ENCODE measurements at regions not wholly inside any gene's neighbourhood (a gene's known extent, or its start where the extent isn't known, plus 50 kb on each side); places are given as distances from the start of the nearest gene placed in this dataset.
"Not testable (repeated sequence)": the region's sequence is repeated elsewhere in the genome, so short reads cannot be mapped to it uniquely, and the experiment has no call there.

DNA sequence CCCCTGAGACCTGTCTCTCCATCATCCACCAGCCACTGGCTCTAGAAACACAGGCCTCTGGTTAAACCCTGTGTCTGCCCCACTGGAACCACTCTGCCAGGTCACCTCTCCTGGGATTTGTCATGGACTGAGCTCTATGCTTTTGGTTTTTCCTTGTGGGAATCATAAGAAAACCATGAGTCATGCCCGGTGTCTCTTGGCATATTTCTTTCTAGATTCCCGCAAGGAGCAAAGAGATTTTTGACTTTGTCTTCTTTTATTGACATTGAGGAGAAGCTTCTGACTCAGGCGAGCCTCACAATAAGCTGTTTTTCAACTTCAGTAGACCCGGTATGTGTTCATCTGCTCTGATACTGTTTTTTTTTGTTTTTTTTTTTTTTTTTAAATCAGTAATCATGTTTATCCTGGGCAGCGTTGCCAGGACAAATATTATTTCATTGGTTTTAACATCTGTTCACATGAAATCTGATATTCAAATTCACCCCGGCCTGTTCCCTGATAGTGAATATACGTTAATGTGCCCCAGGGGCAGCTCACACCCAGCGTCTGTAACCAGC, 207.1 kb downstream of the ACKR3 start:
- no peak for DNase-seq

DNA sequence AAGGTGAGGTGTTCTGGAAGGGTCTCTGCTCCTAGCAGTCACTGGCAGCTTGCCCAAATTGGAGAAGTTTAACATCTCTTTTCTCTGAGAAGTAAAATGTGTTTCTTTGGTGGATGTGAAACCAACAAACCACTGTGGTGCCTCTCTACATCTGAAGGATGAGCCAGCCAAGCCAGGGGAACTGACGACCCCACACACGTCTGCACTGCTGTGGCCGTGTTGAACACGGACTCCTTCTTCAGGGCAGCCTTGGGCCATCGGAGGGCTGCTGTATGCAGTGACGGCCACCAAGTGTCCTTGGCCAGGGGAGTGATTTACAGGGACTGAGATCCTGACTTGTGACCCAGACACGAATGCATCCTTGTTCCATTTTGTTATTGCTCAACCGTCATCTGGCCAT, 207.8 kb downstream of the ACKR3 start:
- DNase-seq = no peak

DNA sequence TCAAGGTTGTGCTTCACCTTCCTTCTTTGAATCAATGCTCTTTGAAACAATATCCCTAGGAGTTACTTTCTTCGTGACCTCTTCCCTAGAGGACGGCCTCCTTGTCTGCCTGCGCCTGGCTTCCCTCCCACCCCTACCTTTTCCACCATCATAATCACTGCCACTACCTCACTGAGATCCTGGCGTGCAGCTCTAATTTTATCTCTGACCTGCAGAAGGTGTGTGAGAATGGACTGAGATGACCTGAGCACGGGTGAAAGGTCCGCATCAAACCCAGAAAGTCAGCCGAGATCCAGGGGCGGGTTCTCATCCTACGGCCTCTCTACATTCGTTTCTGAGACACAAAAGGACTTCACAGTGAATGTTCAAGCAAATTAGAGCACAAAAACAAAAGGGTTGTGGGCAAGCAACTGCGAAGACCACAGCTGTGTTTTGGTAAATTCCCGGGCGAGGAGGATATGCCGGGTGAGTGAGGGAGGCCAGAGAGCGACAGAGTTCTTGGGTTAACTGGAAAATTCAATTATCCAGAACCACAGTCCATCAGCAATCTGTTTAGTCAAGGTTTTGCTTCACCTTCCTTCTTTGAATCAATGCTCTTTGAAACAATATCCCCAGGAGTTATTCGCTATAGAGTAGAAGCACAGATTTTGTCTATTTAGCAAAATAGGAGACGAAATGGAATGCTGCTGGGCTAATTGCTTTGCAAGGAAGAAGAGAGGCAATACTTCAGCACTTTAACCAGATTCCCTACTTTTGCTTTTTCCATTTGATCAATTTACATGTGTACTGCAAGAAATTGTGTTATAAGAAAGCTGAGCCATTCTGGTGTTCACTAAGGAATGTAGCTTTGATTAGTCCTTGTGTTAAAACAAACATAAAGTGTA, 212.6 kb downstream of the ACKR3 start:
- no peak for DNase-seq

DNA sequence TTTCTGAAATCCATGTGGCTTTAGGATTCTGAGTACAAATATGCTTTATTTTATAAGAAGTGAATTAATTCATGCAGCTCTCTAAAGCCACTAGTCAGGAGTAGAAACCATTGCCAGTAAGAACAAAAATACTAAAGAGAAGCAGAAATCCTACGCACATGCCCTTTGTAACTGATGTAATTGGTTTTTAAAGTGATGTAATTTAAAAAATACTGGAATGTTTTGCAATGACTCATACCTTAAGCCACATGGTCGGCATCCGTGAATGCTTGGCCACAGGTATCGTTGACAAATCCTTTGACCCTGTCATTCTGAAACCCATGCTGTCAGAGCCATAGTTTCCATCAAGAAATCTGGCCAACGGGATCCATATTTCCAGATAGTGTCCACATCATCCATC, 213.3 kb downstream of the ACKR3 start:
- DNase-seq = no peak

DNA sequence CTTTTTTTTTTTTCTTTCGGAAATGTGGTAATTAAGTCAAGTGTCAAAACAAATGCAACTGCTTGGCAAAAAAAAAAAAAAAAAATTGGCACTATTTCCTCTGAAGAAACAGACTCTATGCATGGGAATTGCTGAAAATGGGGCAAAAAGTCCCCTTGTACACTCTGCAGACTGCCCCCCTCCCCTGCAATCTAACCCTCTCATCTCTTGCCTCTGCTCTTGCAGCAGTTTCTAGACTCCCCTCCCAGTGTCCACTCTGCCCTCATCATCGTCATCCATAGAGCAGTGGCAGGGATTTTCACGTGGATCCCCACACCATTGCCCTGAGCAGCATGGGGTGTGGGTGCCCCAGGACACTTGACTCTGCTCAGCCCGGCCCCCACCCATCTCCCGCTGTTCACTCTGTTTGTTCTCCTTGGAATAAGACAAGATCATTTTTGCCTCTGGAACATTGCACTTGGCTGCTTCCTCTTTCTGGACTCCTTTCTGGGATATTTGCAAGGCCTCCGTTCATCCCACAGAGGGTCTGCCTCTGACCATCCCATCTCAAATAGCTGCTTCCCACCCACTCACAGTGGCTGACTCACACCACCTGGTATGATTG, 213.9 kb downstream of the ACKR3 start:
- no peak for DNase-seq

DNA sequence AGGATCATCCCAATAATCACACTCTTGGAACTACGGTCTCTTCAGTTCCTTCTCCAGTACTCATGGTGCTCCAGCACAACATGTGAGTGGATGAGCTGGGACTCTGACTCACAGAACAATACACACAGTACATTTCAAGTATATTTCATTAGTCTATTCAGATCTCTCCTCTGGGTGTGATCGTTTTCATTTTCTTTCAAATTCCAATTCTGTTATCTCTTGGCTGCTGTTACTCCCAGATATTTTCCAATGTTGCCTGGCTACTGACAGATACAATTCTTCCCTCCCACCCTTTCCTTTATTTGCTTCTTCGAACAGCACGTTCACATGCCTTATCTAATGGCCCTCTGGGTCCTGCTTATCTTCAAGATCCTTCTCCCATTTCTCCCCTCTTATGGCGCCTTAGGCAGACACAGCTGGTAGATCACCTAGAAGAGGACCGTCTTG, 216.0 kb downstream of the ACKR3 start:
- DNase-seq = no peak

DNA sequence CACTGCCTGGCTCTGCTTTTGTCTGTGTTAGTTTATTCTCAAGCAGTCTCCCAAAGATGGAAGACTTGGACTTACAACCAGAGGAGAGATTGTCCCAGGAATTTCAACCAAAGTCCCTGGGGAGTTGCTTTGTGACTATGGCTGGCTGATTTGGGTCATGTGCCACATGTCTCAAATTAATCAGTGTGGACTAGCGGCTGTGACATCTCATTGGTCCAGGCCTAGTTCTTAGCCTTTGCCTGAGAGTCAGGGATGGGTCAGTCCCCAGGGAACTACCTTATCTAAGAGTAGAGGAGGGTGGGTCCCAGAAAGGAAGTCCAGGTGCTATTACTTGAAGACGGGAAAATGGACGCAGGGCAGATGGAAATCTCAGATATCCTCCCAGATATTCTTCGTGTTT, 217.1 kb downstream of the ACKR3 start:
- no peak for DNase-seq

DNA sequence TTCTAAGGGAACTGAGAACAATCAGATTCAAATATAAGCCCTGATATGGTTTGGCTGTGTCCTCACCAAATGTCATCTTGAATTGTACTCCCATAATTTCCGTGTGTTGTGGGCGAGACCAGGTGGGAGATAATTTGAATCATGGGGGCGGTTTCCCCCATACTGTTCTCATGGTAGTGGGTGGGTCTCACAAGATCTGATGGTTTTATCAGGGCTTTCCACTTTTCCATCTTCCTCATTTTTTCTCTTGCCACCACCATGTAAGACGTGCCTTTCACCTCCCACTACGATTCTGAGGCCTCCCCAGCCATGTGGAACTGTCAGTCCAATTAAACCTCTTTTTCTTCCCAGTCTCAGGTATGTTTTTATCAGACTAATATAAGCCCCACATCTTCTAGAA, 217.8 kb downstream of the ACKR3 start:
- not testable (repeated sequence) for DNase-seq

DNA sequence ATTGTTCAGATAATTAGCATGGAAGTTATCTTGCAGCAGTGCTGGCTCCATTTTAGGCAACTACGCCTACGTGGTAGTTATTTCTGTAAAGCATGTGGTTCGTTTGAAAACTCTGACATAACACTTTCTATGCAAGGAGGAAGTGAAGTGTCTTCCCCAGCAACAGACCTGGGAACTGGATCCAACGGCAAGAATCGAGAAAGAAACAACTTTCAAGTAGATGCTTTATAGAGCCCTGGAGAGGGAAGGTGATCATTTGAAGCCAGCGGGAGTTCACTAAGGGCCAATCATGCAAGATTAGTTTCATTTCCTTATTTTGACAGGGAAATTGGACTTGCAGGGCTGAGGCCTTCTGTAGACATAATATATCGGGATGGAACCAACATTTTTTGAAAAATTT, 218.3 kb downstream of the ACKR3 start:
- no peak for DNase-seq

DNA sequence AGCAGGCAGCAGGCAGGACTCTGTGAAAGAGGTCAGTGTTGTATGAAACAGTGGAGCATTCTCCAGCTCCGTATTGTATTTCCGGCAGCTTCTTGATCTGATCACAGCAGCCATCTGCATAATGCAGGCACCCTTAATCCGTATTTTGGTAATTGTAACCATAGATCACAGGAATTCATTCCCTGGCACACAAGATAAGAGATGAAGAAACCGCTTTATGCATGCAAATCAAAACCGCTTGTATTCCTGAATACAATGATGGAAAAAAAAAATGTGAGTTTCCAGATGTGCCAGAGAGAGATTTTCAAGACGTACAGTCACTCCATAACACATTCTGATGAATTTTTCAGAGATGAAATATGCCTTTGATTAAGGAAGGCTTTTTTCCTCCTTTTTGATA, 221.3 kb downstream of the ACKR3 start:
- no peak for DNase-seq

DNA sequence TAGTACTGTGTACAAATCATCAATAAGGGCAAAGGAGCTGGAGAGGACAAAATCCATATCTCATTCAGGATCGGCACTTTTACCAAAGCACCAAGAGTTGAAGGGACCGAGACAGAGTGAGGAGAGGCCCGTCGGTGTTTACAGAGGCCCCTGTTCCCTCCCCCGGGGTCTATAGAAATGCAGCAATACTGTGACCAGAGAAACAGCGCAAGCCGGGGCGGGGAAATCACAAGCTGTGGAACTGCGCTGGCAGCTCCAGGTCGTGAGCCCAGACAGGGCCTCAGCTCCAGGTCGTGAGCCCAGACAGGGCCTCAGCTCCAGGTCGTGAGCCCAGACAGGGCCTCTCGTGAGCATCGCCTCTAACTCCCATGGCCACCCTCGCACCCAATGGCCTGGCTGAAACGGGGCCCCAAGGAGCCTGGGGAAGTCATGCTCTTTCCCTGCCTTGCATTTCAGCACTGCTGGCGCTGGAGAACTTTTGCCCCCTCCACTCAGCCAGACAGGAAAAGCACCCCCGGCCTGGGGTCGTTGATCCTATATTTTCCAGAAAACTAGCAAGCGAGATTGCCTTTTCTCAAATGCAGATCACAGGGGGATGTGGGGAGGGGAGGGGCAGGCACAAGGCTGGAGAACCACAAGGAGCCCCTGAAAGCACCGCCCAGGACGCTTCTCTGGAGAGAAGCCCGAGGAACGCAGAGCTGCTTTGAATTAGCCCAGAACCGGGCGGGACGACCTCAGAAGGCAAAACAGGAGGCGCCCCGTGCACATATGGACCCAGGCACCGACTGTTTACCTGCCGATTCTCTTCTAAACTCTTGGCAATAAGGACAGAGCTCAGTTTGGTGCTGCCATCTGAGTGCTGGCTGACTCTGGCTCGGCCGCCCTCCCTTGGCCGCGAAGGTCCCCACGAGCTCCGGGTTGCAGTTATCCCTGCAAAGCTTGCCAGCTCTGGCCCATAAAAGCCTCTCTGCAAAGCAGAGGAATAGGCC, 223.7 kb downstream of the ACKR3 start:
- no peak for DNase-seq

DNA sequence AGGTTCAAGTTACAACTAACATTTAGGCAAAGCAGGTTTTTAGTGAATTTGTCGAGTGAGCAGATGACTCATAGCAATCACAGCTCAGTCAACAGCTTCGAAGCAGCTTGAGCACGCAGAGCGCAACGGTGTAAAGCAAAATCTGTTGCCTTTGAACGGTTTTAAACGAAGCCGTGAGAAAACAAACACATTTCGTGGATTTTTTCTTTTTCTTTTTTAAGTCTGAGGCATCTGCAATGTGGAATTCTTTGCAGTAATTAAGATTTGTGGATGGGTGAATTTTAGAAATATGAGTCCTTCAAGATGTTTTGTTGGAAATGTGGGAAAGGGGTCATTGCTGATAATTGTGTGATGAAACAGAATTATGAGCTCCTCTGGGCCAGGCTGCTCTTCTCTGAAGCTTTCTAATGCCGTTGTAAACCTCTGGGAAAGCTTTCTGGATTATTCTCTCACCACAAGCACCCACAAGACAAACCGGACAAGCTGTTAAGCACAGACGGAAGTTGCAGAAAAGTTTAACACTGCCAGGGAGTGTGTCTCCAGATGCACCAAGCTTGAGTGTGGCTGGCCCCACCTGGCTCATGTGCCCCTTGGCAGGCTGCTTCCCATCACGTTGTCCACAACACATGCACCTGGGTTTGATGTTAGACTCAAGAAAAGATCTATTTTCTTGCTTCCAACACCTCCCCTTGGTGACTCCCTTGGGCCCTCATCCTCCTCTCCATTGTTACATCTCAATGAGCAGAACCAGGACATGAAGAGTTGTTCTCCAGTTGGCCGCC, 224.7 kb downstream of the ACKR3 start:
- DNase-seq = no peak

DNA sequence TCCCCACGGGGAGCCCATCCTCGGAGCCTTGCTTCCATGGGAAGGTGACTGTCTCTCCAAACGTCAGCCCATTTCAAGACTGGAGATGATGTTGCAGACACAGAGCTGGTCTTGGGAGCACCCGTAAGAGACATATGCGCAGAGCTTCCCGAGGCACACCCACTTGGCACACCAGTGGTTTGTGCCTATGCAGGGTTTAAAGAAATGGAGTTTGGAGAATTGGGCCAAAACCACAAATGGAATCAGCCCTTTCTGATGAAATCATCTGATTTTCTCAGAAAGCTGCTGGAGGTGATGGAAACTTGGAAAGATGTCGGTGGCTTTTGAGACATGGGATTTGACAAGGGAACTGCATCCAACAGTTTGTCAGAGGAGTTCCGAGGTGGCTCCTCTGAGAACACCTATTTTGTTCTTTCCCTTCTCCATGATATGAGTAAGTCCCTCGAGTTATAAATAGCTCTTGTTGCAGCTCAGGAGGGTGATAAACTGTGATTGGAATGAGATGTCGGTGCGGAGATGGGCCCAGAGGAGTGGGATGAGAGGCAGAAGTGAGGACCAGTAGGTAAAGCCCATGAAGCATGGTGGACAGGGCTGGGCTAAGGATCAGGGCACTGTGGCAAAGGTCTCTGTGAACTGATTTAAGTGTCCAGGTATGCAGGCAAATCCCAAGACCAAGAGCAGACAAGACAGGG, 225.7 kb downstream of the ACKR3 start:
- DNase-seq = no peak

DNA sequence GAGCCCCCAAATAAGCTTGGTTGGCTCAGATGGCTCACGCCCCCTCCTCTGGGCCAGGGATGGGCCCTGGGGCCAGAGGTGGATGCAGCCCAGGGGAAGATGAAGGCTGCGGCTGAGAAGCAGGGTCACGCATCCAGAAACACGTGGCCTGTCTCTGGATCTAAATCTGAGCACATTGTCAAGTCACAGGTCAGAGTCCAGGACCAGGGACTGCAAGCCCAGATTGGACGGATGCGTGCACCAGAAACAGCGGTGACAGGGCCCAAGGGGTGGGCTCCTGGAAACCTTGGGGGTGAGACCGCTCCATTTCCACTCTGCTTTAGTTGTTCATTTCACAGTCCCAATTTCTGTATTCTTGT, 226.2 kb downstream of the ACKR3 start:
- DNase-seq = no peak

DNA sequence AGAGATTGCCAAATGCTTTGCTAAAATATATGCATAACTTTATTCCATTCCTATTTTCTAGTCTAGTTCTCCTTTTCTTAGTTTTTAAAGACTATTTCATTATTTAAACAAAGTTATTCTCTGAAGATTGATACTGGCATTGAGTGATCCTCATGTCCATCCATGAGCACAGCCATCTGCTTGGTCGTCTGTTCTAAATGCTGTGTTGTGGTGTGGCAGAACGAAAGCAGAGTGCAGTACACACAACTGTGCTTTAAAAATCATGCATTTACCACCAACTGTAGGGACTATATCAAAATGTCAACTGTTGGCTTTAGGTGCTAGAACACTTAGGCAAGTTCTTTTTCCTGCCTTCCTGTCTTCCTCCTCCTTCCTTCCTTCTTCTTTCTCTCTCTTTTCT, 226.6 kb downstream of the ACKR3 start:
- no peak for DNase-seq

DNA sequence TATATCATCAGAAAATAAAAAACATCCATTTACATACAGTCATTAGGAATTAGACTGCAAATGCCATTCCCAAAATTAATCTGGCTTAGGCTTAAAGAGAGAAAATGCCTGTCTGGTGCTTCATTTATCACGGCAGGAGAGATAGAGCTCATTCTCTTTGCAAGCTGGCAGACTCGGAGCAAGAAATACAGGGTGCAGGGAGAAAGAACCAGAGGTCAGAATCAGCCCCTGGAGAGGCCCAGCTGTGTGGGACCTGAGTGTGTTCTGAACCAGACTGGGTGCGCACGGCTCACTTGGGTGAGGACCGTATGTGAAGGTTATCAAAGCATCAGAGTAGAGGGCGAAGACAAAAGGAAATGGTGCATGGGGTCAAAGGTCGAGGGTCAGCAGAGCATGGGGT, 227.8 kb downstream of the ACKR3 start:
- DNase-seq = no peak

DNA sequence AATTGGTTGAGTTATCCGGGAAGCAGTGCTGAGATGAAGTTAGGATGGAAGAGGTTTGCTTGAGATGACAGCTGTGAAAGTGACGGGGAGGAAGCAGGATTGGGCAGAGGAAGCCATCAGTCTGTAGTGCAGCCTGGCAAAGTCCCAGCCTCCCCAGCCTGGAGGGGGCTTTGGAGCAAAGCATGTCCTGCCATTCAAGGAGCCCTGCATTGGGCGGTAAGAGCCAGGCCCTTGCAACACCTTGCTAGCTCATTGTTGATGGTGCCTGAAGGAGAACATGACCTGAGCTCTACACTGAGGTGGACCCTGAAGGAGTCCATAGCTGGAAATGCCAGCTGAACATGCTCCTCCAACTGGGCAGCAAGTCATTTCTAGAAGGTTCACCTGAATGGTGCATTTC, 228.9 kb downstream of the ACKR3 start:
- no peak for DNase-seq

DNA sequence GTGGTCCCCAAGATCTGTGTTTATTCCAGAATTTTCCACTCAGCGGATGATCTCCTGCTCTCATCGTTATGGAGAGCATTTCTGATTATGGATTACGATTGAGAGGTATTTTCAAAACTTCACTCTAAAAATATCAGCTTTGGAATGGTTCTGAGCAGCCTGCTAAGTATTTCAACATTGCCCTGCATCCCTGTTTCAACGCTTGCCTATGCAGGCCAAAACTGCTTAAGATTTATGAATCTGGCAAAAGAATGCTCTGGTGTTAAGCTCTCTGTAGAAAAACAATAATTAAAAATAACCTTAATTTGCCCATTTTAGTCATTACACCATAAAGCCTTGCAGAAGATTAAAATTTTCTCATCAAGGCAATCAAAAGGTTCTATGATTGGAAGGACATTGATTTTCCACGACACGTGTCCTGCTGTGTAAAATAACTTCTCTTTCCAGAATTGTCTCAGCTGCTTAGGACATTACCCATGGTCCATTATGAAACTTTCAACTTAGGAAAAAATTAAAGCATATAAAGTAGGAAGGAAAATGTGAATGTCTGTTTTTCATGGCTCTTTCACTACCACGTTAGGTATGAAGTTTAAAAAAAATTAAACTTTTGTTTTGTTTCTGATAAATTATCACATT, 229.9 kb downstream of the ACKR3 start:
- DNase-seq = no peak

DNA sequence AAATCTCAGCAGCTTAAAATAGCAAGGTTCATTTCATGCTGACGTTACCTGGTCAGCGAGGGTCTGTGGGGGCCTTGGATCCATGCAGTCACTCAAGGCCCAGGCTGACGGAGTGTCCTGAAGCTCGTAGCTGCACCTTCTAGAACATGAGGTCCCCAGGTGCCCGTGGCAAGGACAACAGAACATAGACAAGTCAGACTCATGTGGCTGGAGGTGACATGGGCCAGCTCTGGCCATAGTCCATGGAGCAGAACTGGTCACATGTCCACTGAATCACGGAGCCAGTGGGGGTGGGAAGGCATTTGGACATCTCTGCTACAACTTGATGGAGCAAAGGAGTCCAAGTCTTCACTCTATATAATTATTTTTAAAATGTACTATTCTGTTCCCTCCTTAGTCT, 233.2 kb downstream of the ACKR3 start:
- DNase-seq = no peak

DNA sequence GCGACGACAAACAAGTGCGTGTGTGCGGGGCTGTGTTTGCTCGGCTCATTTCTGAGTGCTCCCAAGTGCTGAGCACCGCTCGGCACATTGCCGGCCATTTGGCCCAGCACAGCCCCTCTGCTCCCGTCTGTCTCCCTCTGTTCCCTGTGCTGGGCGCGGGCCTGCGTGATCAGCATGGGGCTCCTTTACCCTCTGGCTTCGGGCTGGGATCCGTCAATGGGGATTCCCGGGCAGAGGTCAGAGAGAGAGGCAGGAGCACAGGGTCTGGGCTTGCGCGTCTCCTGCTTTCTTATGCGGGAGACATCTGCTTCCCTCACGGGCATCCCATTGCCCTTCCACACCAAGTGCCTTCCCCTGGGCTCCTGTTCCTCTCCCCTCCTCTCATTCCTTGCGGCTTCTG, 234.0 kb downstream of the ACKR3 start:
- DNase-seq = no peak
